ENCODE measurements at regions not wholly inside any gene's neighbourhood (a gene's known extent, or its start where the extent isn't known, plus 50 kb on each side); places are given as distances from the start of the nearest gene placed in this dataset.

- Histone ChIP-seq H3K36me3 (no peaks in the 10 kb centered on the region), H3K4me3 (no peak overlapping the region), H3K9me3 (no peaks in the 10 kb centered on the region), H3K27ac (no peak overlapping the region), H3K4me1 (no peaks in the 10 kb centered on the region), H3K27me3 (no peaks in the 10 kb centered on the region)
- no peak for DNase-seq
- TF ChIP-seq CTCF (IDR thresholded peaks at IDR 0.05) (no peak), POLR2A (IDR thresholded peaks at IDR 0.05) (no peak)
Observed at GRCh38 chr1:212177542-212177941, 107.7 kb upstream of the PPP2R5A start.

GRCh38 chr1:212178851-212179250 lies 106.4 kb upstream of the PPP2R5A start:
- H3K9me3 ChIP-seq = no peaks in the 10 kb centered on the region
- no peak overlapping the region for H3K27ac ChIP-seq
- TF ChIP-seq POLR2A (IDR thresholded peaks at IDR 0.05) = no peak
- TF ChIP-seq CTCF (IDR thresholded peaks at IDR 0.05) = no peak
- H3K4me1 ChIP-seq = no peaks in the 10 kb centered on the region
- no peak overlapping the region for H3K4me3 ChIP-seq
- DNase-seq = no peak
- no peaks in the 10 kb centered on the region for H3K27me3 ChIP-seq
- H3K36me3 ChIP-seq = no peaks in the 10 kb centered on the region

- H3K9me3 ChIP-seq = no peaks in the 10 kb centered on the region
- no peak for TF ChIP-seq CTCF (IDR thresholded peaks at IDR 0.05)
- no peak for TF ChIP-seq POLR2A (IDR thresholded peaks at IDR 0.05)
Observed at GRCh38 chr1:212179394-212180076, 105.7 kb upstream of the PPP2R5A start.

GRCh38 chr1:212181015-212181882 lies 104.0 kb upstream of the PPP2R5A start:
- Histone ChIP-seq H3K27me3 (no peaks in the 10 kb centered on the region), H3K4me1 (no peaks in the 10 kb centered on the region), H3K9me3 (no peaks in the 10 kb centered on the region), H3K4me3 (no peak overlapping the region), H3K27ac (no peak overlapping the region), H3K36me3 (no peaks in the 10 kb centered on the region)
- no peak for TF ChIP-seq POLR2A (IDR thresholded peaks at IDR 0.05)
- TF ChIP-seq CTCF (IDR thresholded peaks at IDR 0.05) = no peak
- no peak for DNase-seq

More at GRCh38 chr1:212179394-212180076, 105.7 kb upstream of the PPP2R5A start:
- no peaks in the 10 kb centered on the region for H3K27me3 ChIP-seq
- H3K36me3 ChIP-seq = no peaks in the 10 kb centered on the region
- no peak overlapping the region for H3K4me3 ChIP-seq
- no peaks in the 10 kb centered on the region for H3K4me1 ChIP-seq
- H3K27ac ChIP-seq = no peak overlapping the region
- no peak for DNase-seq

GRCh38 chr1:212182171-212182570 lies 103.0 kb upstream of the PPP2R5A start:
- Histone ChIP-seq H3K4me1 (no peaks in the 10 kb centered on the region), H3K27me3 (no peaks in the 10 kb centered on the region), H3K9me3 (no peaks in the 10 kb centered on the region), H3K4me3 (no peak overlapping the region), H3K27ac (no peak overlapping the region), H3K36me3 (no peaks in the 10 kb centered on the region)
- no peak for DNase-seq
- TF ChIP-seq CTCF (IDR thresholded peaks at IDR 0.05) (no peak), POLR2A (IDR thresholded peaks at IDR 0.05) (no peak)

Measured in Peyer's patch (tissue), 4 donors.